Testis (tissue), 2 donors: ENCODE measurements at regions not wholly inside any gene's neighbourhood (a gene's known extent, or its start where the extent isn't known, plus 50 kb on each side); places are given as distances from the start of the nearest gene placed in this dataset.

Source experiments
- DNase-seq: peaks from one replicate; pipeline ENCODE4 v3.0.0-alpha.2; 2019
- H3K27ac ChIP-seq, 2 donors: fragments of 200-600 bp; sonication (generic); one replicate each; pipeline ENCODE4 v1.5.1; 2019
- H3K27me3 ChIP-seq: fragments of 200-600 bp; sonication (generic); one replicate; pipeline ENCODE4 v1.5.1; 2019
- H3K36me3 ChIP-seq: fragments of 200-600 bp; sonication (generic); one replicate; pipeline ENCODE4 v1.5.1; 2017; ENCODE audit warnings: low read depth; ENCODE audit errors: missing control alignments
- H3K4me1 ChIP-seq: fragments of 200-600 bp; sonication (generic); one replicate; pipeline ENCODE4 v1.5.1; 2019
- H3K4me3 ChIP-seq, 2 donors: fragments of 200-600 bp; sonication (generic); one replicate each; pipeline ENCODE4 v1.5.1; 2017 to 2019
- H3K9me3 ChIP-seq: fragments of 200-600 bp; sonication (generic); one replicate; pipeline ENCODE4 v1.5.1; 2017
- POLR2A ChIP-seq: fragments of 450-650 bp; IDR thresholded peaks from one replicate; pipeline ENCODE4 v1.6.1; 2017; ENCODE audit warnings: antibody characterized with exemption, mild to moderate bottlenecking, moderate library complexity
- WGBS, 2 donors: methylation state at CpG; one replicate each; pipeline ENCODE4 v1.1.5; 2018; 5-methylcytosine and 5-hydroxymethylcytosine counted together
- intact Hi-C: fragments of 100-400 bp; cut with DNase I; formaldehyde crosslinking; loops from one replicate; pipeline ENCODE4 v1.15.1; 2023; ENCODE audit warnings: low total_unique reads
- TF ChIP-seq, protein P1 (sequence below), 3 experiments: fragments of 450-650 bp in 2 of 3; fragments of 200-600 bp in 1 of 3; sonication (generic) in 1 of 3; IDR thresholded peaks; one replicate each; pipeline ENCODE4 v1.5.1; 2016 to 2019; ENCODE audit warnings: antibody characterized with exemption in 3 of 3, mild to moderate bottlenecking in 2 of 3, moderate library complexity in 1 of 3

DNA sequence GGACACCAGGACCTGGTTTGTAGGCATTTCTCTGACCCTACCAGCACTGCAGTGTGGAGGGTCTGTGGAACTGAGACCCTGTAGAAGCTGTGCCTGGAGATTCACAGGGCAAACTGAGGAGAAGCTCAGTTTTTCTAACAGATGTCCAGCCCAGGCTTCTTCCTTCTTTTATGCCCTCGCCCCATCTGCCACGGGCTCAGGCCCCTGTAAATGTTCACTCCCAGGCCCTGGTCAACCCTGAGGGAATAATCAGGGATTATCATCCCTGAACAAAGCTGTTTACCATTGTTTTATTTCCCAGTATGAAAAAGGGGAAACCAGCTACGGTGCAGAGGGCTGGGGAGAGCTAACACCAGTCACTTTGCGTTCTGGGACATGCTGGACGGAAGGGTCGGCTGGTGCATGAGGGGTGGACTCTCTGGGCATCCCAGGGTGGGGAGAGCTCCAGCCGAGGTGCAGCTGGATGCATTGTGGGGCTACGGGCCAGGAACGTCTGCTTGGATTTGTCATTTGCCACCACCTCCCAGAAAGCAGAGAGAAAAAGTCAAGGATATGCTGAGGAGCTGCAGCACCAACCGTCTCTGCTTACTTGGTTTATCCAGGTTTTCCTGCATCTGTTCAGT is 183.8 kb downstream of the TFCP2L1 start:
- intact Hi-C loops: no loop called here
- Histone ChIP-seq H3K27ac (no peak overlapping the region), H3K4me3 (no peak overlapping the region), H3K36me3 (no peaks in the 10 kb centered on the region), H3K4me1 (no peaks in the 10 kb centered on the region), H3K9me3 (no peaks in the 10 kb centered on the region), H3K27me3 (no peaks in the 10 kb centered on the region)
- 75 to 87% methylated on average over 10 of the region's 10 CpGs for WGBS, 2 donors
- DNase-seq: no peak
- no peak for TF ChIP-seq POLR2A
- TF ChIP-seq, protein P1, sequence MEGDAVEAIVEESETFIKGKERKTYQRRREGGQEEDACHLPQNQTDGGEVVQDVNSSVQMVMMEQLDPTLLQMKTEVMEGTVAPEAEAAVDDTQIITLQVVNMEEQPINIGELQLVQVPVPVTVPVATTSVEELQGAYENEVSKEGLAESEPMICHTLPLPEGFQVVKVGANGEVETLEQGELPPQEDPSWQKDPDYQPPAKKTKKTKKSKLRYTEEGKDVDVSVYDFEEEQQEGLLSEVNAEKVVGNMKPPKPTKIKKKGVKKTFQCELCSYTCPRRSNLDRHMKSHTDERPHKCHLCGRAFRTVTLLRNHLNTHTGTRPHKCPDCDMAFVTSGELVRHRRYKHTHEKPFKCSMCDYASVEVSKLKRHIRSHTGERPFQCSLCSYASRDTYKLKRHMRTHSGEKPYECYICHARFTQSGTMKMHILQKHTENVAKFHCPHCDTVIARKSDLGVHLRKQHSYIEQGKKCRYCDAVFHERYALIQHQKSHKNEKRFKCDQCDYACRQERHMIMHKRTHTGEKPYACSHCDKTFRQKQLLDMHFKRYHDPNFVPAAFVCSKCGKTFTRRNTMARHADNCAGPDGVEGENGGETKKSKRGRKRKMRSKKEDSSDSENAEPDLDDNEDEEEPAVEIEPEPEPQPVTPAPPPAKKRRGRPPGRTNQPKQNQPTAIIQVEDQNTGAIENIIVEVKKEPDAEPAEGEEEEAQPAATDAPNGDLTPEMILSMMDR (IDR thresholded peaks at IDR 0.05): no peak

DNA sequence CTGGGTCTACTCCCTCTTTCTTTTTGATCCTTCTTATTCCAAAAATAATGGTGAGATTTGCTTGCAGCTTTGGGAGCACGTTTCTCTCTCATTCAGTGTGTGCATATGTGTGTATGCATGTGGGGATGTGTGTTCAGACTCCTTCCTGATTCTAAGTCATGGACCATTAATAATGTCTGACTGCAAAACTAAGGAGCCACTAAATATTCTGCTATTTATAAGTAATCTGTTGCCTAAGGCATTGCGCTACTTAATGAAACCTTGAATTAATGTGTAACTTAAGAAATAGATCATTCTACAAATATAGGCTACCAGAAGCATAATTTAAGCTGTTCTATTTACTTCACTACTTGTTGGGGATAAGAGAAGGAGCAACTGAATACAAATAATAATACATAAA is 182.1 kb downstream of the TFCP2L1 start:
- WGBS, 2 donors: 85 to 88% methylated on average over 2 of the region's 2 CpGs
- H3K9me3 ChIP-seq: no peaks in the 10 kb centered on the region
- H3K27me3 ChIP-seq: no peaks in the 10 kb centered on the region
- H3K36me3 ChIP-seq: no peaks in the 10 kb centered on the region
- intact Hi-C loops: no loop called here
- no peak overlapping the region for H3K4me3 ChIP-seq
- no peak for TF ChIP-seq POLR2A
- TF ChIP-seq, protein P1 (IDR thresholded peaks at IDR 0.05): no peak
- DNase-seq: no peak
- no peak overlapping the region for H3K27ac ChIP-seq
- H3K4me1 ChIP-seq: no peaks in the 10 kb centered on the region

DNA sequence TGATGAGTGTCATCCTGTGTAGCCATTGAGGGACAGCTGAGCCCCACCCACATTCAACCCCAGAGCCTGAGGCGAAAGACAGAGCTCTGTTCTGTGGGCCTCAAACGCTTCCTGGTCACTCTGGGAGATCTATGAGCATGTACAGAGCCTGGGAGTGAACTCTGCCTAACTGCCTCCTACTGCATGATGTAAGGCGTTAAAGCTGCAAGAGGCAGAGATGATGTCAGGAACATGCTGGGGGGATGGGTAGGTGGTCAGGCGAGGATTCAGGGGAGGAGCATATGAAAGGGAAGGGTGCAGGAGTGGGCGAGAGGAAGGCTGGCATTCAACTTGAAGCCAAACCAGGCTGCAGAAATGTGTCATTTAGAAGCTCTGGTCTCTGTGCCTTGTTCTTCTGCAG is 181.0 kb downstream of the TFCP2L1 start:
- H3K4me1 ChIP-seq: no peaks in the 10 kb centered on the region
- no peak overlapping the region for H3K27ac ChIP-seq
- WGBS, 2 donors: 75 to 76% methylated on average over 5 of the region's 5 CpGs
- no peak for TF ChIP-seq POLR2A
- TF ChIP-seq, protein P1 (IDR thresholded peaks at IDR 0.05): no peak
- no peaks in the 10 kb centered on the region for H3K36me3 ChIP-seq
- no peaks in the 10 kb centered on the region for H3K9me3 ChIP-seq
- no peak for DNase-seq
- H3K27me3 ChIP-seq: no peaks in the 10 kb centered on the region
- H3K4me3 ChIP-seq: no peak overlapping the region
- intact Hi-C loops: no loop called here

DNA sequence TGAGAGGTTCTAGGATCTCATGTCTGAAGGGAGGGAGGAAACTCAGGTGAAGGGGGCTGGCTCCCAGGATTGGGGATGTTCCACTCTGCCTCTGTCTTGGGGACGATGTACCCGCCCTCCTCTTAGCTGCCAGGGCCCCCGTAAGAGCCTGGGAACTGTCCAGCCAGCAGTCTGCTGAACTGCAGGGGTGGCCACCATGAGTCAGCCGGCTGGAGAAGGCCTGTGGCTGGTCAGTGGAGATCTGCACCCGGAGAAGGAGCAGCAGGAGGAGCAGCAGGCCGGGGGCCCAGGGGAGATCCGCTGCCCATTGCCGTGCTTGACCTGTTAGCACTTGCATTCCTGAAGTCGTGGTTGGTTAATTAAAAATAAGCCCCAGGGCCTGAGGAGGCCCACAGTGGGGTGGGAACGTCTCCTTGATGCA is 180.3 kb downstream of the TFCP2L1 start:
- H3K36me3 ChIP-seq: no peaks in the 10 kb centered on the region
- H3K4me3 ChIP-seq: no peak overlapping the region
- 53 to 58% methylated on average over 7 to 10 of the region's 10 CpGs for WGBS, 2 donors
- H3K4me1 ChIP-seq: no peaks in the 10 kb centered on the region
- no peak for TF ChIP-seq POLR2A
- TF ChIP-seq, protein P1 (IDR thresholded peaks at IDR 0.05): no peak
- H3K27ac ChIP-seq: no peak overlapping the region
- no peaks in the 10 kb centered on the region for H3K9me3 ChIP-seq
- DNase-seq: no peak
- H3K27me3 ChIP-seq: no peaks in the 10 kb centered on the region
- intact Hi-C loops: no loop called here

DNA sequence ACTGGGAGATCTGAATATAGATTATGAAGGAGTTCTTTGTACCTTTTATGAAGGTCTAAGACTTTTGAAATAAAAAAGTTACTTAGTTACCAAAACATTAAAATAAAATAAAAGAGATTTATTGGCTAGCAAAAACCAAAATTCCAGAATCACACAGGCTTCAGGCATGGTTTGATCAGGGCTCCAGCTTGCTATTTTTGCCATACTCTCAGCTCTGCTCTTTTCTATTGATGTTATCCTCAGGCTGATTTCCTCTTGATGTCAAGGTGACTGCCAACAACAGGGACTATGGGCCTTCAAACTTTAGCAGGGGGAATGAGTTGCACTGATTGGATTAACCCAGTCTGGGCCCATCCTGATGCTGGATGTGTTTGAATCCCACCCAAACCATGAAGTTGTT is 174.1 kb downstream of the TFCP2L1 start:
- H3K36me3 ChIP-seq: no peaks in the 10 kb centered on the region
- no peak for TF ChIP-seq POLR2A
- TF ChIP-seq, protein P1 (IDR thresholded peaks at IDR 0.05): no peak
- no peak overlapping the region for H3K4me3 ChIP-seq
- H3K9me3 ChIP-seq: no peaks in the 10 kb centered on the region
- no peaks in the 10 kb centered on the region for H3K4me1 ChIP-seq
- intact Hi-C loops: no loop called here
- no peak for DNase-seq
- no peak overlapping the region for H3K27ac ChIP-seq
- no peaks in the 10 kb centered on the region for H3K27me3 ChIP-seq
